ENCODE measurements at regions not wholly inside any gene's neighbourhood (a gene's known extent, or its start where the extent isn't known, plus 50 kb on each side); places are given as distances from the start of the nearest gene placed in this dataset.

DNA sequence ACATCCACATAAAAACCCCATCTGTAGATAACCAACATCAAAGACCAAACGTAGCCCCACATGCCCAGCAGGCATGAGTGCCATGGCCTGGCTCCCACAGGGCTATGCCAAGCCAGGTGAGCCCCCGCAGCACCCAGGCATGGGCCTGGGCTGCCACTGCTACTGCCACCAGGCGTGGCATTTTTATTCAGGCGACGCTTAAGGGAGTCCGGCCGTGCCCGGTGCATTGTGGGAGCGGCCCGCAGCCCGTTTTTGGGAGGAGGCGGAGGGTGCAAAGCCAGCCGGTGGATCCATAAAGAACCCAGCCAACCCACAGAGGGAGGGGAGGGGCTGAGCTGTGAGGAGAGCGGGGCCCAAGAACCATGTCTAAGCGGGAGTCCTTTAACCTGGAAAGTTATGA, 83.6 kb downstream of the XIST start:
- no peak for TF ChIP-seq EZH2 (IDR thresholded peaks at IDR 0.05; ENCODE audit: borderline replicate concordance, low read depth, low read length, poor library complexity, severe bottlenecking)
- TF ChIP-seq, protein P1, sequence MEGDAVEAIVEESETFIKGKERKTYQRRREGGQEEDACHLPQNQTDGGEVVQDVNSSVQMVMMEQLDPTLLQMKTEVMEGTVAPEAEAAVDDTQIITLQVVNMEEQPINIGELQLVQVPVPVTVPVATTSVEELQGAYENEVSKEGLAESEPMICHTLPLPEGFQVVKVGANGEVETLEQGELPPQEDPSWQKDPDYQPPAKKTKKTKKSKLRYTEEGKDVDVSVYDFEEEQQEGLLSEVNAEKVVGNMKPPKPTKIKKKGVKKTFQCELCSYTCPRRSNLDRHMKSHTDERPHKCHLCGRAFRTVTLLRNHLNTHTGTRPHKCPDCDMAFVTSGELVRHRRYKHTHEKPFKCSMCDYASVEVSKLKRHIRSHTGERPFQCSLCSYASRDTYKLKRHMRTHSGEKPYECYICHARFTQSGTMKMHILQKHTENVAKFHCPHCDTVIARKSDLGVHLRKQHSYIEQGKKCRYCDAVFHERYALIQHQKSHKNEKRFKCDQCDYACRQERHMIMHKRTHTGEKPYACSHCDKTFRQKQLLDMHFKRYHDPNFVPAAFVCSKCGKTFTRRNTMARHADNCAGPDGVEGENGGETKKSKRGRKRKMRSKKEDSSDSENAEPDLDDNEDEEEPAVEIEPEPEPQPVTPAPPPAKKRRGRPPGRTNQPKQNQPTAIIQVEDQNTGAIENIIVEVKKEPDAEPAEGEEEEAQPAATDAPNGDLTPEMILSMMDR (conservative IDR thresholded peaks at IDR 0.05; ENCODE audit: low read depth, low read length): no peak
- ChIA-PET POLR2A (ENCODE audit: low non-redundant PET) (no interaction called here), CTCF (no interaction called here)
- H3K27ac ChIP-seq (ENCODE audit: low read depth, low read length, poor library complexity, severe bottlenecking): no peak overlapping the region
- H3K36me3 ChIP-seq (ENCODE audit: insufficient read depth, low read length, poor library complexity, severe bottlenecking): no peaks in the 10 kb centered on the region
- H3K9me3 ChIP-seq (ENCODE audit: low read depth, low read length, poor library complexity, severe bottlenecking): no peaks in the 10 kb centered on the region
- H3K27me3 ChIP-seq (replicated peaks; ENCODE audit: insufficient read depth, low read depth, low read length, poor library complexity): peaks cover 10% of the 10 kb centered on the region
- DNase-seq (ENCODE audit: low spot score): no peak
- H3K4me1 ChIP-seq (ENCODE audit: insufficient read depth, low read length, poor library complexity, severe bottlenecking): no peaks in the 10 kb centered on the region
- BruUV-seq (replicated peaks): no TSS peak
- intact Hi-C loops (cut with micrococcal nuclease; ENCODE audit: unreplicated experiment): no loop called here
- H3K4me3 ChIP-seq (ENCODE audit: low read depth, low read length, poor library complexity, severe bottlenecking): no peak overlapping the region

DNA sequence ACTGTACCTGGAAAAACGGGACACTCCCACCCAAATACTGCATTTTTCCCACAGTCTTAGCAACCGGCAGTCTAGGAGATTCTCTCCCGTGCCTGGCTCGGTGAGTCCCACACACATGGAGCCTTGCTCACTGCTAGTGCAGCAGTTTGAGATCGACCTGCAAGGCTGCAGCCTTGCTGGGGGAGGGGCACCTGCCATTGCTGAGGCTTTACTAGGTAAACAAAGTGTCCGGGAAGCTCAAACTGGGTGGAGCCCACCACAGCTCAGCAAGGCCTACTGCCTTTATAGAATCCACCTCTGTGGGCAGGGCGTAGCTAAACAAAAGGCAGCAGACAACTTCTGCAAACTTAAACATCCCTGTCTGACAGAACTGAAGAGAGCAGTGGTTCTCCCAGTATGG, 84.4 kb downstream of the XIST start:
- Histone ChIP-seq H3K27ac (ENCODE audit: low read depth, low read length, poor library complexity, severe bottlenecking) (no peak overlapping the region), H3K27me3 (replicated peaks; ENCODE audit: insufficient read depth, low read depth, low read length, poor library complexity) (peaks cover 10% of the 10 kb centered on the region), H3K36me3 (ENCODE audit: insufficient read depth, low read length, poor library complexity, severe bottlenecking) (no peaks in the 10 kb centered on the region), H3K4me1 (ENCODE audit: insufficient read depth, low read length, poor library complexity, severe bottlenecking) (no peaks in the 10 kb centered on the region), H3K4me3 (ENCODE audit: low read depth, low read length, poor library complexity, severe bottlenecking) (no peak overlapping the region), H3K9me3 (ENCODE audit: low read depth, low read length, poor library complexity, severe bottlenecking) (no peaks in the 10 kb centered on the region)
- CTCF ChIA-PET: no interaction called here
- DNase-seq (ENCODE audit: low spot score): no peak
- TF ChIP-seq, protein P1 (conservative IDR thresholded peaks at IDR 0.05; ENCODE audit: low read depth, low read length): no peak
- TF ChIP-seq EZH2 (IDR thresholded peaks at IDR 0.05; ENCODE audit: borderline replicate concordance, low read depth, low read length, poor library complexity, severe bottlenecking): no peak
- POLR2A ChIA-PET (ENCODE audit: low non-redundant PET): no interaction called here
- BruUV-seq (replicated peaks): no TSS peak
- intact Hi-C loops (cut with micrococcal nuclease; ENCODE audit: unreplicated experiment): no loop called here

DNA sequence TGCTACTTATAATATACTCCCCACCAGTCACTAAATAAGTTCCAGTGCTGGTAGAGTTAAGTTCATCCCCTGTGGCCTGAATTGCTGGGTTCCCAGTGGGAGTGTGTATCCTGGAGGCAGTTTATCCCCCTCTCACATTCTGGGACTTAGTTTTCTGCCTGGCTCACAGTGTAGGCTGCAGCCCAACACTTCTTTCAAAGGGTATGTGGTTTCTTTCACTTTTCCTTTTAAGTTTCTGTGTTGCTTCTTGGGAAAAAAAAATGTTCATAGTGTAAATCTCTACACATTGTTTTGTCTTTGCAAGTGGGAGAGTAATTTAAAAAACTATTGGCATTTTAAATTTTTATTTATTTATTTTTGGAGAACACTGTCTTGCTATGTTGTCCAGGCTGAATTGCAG, 85.5 kb downstream of the XIST start:
- ChIA-PET POLR2A (ENCODE audit: low non-redundant PET) (no interaction called here), CTCF (no interaction called here)
- intact Hi-C loops (cut with micrococcal nuclease; ENCODE audit: unreplicated experiment): no loop called here
- Histone ChIP-seq H3K4me1 (ENCODE audit: insufficient read depth, low read length, poor library complexity, severe bottlenecking) (no peaks in the 10 kb centered on the region), H3K27me3 (replicated peaks; ENCODE audit: insufficient read depth, low read depth, low read length, poor library complexity) (peaks cover 10% of the 10 kb centered on the region), H3K9me3 (ENCODE audit: low read depth, low read length, poor library complexity, severe bottlenecking) (no peaks in the 10 kb centered on the region), H3K36me3 (ENCODE audit: insufficient read depth, low read length, poor library complexity, severe bottlenecking) (no peaks in the 10 kb centered on the region), H3K4me3 (ENCODE audit: low read depth, low read length, poor library complexity, severe bottlenecking) (no peak overlapping the region), H3K27ac (ENCODE audit: low read depth, low read length, poor library complexity, severe bottlenecking) (no peak overlapping the region)
- peak; percentile 2 for DNase-seq (ENCODE audit: low spot score)
- no TSS peak for BruUV-seq (replicated peaks)
- TF ChIP-seq, protein P1 (conservative IDR thresholded peaks at IDR 0.05; ENCODE audit: low read depth, low read length): no peak
- TF ChIP-seq EZH2 (IDR thresholded peaks at IDR 0.05; ENCODE audit: borderline replicate concordance, low read depth, low read length, poor library complexity, severe bottlenecking): no peak
